ENCODE measurements at regions not wholly inside any gene's neighbourhood (a gene's known extent, or its start where the extent isn't known, plus 50 kb on each side); places are given as distances from the start of the nearest gene placed in this dataset.
A peak's percentile ranks its signal among the peaks of the same experiment; 100 is the strongest.
"Not testable (repeated sequence)": the region's sequence is repeated elsewhere in the genome, so short reads cannot be mapped to it uniquely, and the experiment has no call there.

- DNase-seq: no peak
These were observed 389.2 kb upstream of the FTMT start for GRCh38 chr5:121462441-121462840.

GRCh38 chr5:121471222-121471621 is 380.5 kb upstream of the FTMT start:
- DNase-seq: not testable (repeated sequence)

- no peak for DNase-seq
These were observed 373.0 kb upstream of the FTMT start for GRCh38 chr5:121478636-121479035.

GRCh38 chr5:121479337-121479736 is 372.3 kb upstream of the FTMT start:
- DNase-seq: no peak

- DNase-seq: no peak
These were observed 366.4 kb upstream of the FTMT start for GRCh38 chr5:121485281-121485680.

- not testable (repeated sequence) for DNase-seq
These were observed 365.7 kb upstream of the FTMT start for GRCh38 chr5:121485999-121486398.

GRCh38 chr5:121489972-121490371 is 361.7 kb upstream of the FTMT start:
- DNase-seq: no peak

GRCh38 chr5:121497176-121497575 is 354.5 kb upstream of the FTMT start:
- no peak for DNase-seq

GRCh38 chr5:121500310-121500709 is 351.4 kb upstream of the FTMT start:
- DNase-seq: peak in 2 of 58 donors; percentile 5 to 17

GRCh38 chr5:121503111-121503840 is 348.4 kb upstream of the FTMT start:
- peak in 13 of 58 donors; percentile 0 to 39 (median 5) for DNase-seq

- no peak for DNase-seq
These were observed 334.7 kb upstream of the FTMT start for GRCh38 chr5:121516997-121517396.

GRCh38 chr5:121525706-121526105 is 326.0 kb upstream of the FTMT start:
- DNase-seq: no peak

GRCh38 chr5:121526908-121527307 is 324.8 kb upstream of the FTMT start:
- no peak for DNase-seq

- DNase-seq: no peak
These were observed 317.9 kb upstream of the FTMT start for GRCh38 chr5:121533814-121534213.

- no peak for DNase-seq
These were observed 300.7 kb upstream of the FTMT start for GRCh38 chr5:121550989-121551388.

GRCh38 chr5:121559832-121560231 is 291.9 kb upstream of the FTMT start:
- DNase-seq: no peak

- DNase-seq: no peak
These were observed 279.6 kb upstream of the FTMT start for GRCh38 chr5:121572061-121572460.

GRCh38 chr5:121573721-121574382 is 277.8 kb upstream of the FTMT start:
- DNase-seq: no peak

- DNase-seq: no peak
These were observed 270.1 kb upstream of the FTMT start for GRCh38 chr5:121581588-121581987.

GRCh38 chr5:121596882-121597281 is 254.8 kb upstream of the FTMT start:
- DNase-seq: no peak

GRCh38 chr5:121608826-121609225 is 242.9 kb upstream of the FTMT start:
- no peak for DNase-seq

GRCh38 chr5:121624035-121624434 is 227.6 kb upstream of the FTMT start:
- DNase-seq: no peak

GRCh38 chr5:121628783-121629182 is 222.9 kb upstream of the FTMT start:
- no peak for DNase-seq

Measured in anterior cingulate cortex (tissue), 58 donors.